ENCODE measurements at regions not wholly inside any gene's neighbourhood (a gene's known extent, or its start where the extent isn't known, plus 50 kb on each side); places are given as distances from the start of the nearest gene placed in this dataset.

GRCh38 chr16:5361322-5361721 is 263.7 kb upstream of the EEF2KMT start:
- no peak for DNase-seq (ENCODE audit: low spot score)

GRCh38 chr16:5354645-5355044 is 257.1 kb upstream of the EEF2KMT start:
- no peak for DNase-seq (ENCODE audit: low spot score)

- DNase-seq (ENCODE audit: low spot score) = no peak
Measured at GRCh38 chr16:5349670-5350517, 252.3 kb upstream of the EEF2KMT start.

GRCh38 chr16:5349101-5349500 is 251.5 kb upstream of the EEF2KMT start:
- no peak for DNase-seq (ENCODE audit: low spot score)

- no peak for DNase-seq (ENCODE audit: low spot score)
Measured at GRCh38 chr16:5347561-5347960, 250.0 kb upstream of the EEF2KMT start.

- DNase-seq (ENCODE audit: low spot score) = no peak
Measured at GRCh38 chr16:5336941-5337340, 239.3 kb upstream of the EEF2KMT start.

- DNase-seq (ENCODE audit: low spot score) = no peak
Measured at GRCh38 chr16:5333991-5334390, 236.4 kb upstream of the EEF2KMT start.

- DNase-seq (ENCODE audit: low spot score) = no peak
Measured at GRCh38 chr16:5333126-5333525, 235.5 kb upstream of the EEF2KMT start.

- DNase-seq (ENCODE audit: low spot score) = no peak
Measured at GRCh38 chr16:5330058-5330457, 232.5 kb upstream of the EEF2KMT start.

- no peak for DNase-seq (ENCODE audit: low spot score)
Measured at GRCh38 chr16:5328546-5328945, 231.0 kb upstream of the EEF2KMT start.

GRCh38 chr16:5326395-5326794 is 228.8 kb upstream of the EEF2KMT start:
- DNase-seq (ENCODE audit: low spot score) = no peak

- DNase-seq (ENCODE audit: low spot score) = no peak
Measured at GRCh38 chr16:5325932-5326331, 228.3 kb upstream of the EEF2KMT start.

- no peak for DNase-seq (ENCODE audit: low spot score)
Measured at GRCh38 chr16:5323284-5324141, 225.9 kb upstream of the EEF2KMT start.

- DNase-seq (ENCODE audit: low spot score) = no peak
Measured at GRCh38 chr16:5321930-5322329, 224.3 kb upstream of the EEF2KMT start.

- DNase-seq (ENCODE audit: low spot score) = no peak
Measured at GRCh38 chr16:5319799-5320198, 222.2 kb upstream of the EEF2KMT start.

GRCh38 chr16:5315914-5316313 is 218.3 kb upstream of the EEF2KMT start:
- DNase-seq (ENCODE audit: low spot score) = no peak

- DNase-seq (ENCODE audit: low spot score) = no peak
Measured at GRCh38 chr16:5314377-5314776, 216.8 kb upstream of the EEF2KMT start.

- DNase-seq (ENCODE audit: low spot score) = no peak
Measured at GRCh38 chr16:5309946-5310611, 212.5 kb upstream of the EEF2KMT start.

GRCh38 chr16:5305023-5305422 is 207.4 kb upstream of the EEF2KMT start:
- no peak for DNase-seq (ENCODE audit: low spot score)

- DNase-seq (ENCODE audit: low spot score) = no peak
Measured at GRCh38 chr16:5302372-5303114, 204.9 kb upstream of the EEF2KMT start.

GRCh38 chr16:5298202-5298601 is 200.6 kb upstream of the EEF2KMT start:
- DNase-seq (ENCODE audit: low spot score) = no peak

- no peak for DNase-seq (ENCODE audit: low spot score)
Measured at GRCh38 chr16:5296176-5296575, 198.6 kb upstream of the EEF2KMT start.

Measured in CD4-positive, alpha-beta T cell treated with Interleukin-6 at 100 ng/mL for 8 hours (primary cell).